IMR-90 (cell line): ENCODE measurements at regions not wholly inside any gene's neighbourhood (a gene's known extent, or its start where the extent isn't known, plus 50 kb on each side); places are given as distances from the start of the nearest gene placed in this dataset.

Source experiments
- ATAC-seq: fragments of 200-7000 bp; cut with Tn5 transposase; 2 replicates; pipeline ENCODE4 v1.9.1; 2020; ENCODE audit warnings: low read depth, mild to moderate bottlenecking, moderate library complexity
- BruUV-seq: library from RNA; stranded (reverse); fragments of 400-500 nt; replicated peaks from 2 replicates; lab custom pipeline; 2021; lab: Mats Ljungman, UMichigan
- CTCF ChIA-PET: fragments of 300-600 bp; formaldehyde crosslinking; extraction: SDS; loops from one replicate; lab custom pipeline; 2021; ENCODE audit warnings: antibody characterized with exemption; lab: Yijun Ruan, JAX
- POLR2A ChIA-PET: fragments of 300-600 bp; sonication (Branson Sonifier 250); formaldehyde crosslinking; loops from one replicate; lab custom pipeline; 2022; ENCODE audit warnings: antibody characterized with exemption; ENCODE audit not compliant: unreplicated experiment; lab: Charles Lee
- DNase-seq: peaks from one replicate; pipeline ENCODE4 v3.0.0; 2013
- H2AFZ ChIP-seq: replicated peaks from 2 replicates; pipeline ENCODE3; 2013; ENCODE audit warnings: low read length, mild to moderate bottlenecking; ENCODE audit not compliant: poor library complexity
- H2AK5ac ChIP-seq: 2 replicates; pipeline ENCODE4 v1.6.1; 2013; ENCODE audit warnings: low read depth, low read length, inconsistent platforms
- H2AK9ac ChIP-seq: replicated peaks from 2 replicates; pipeline ENCODE3; 2013; ENCODE audit warnings: mild to moderate bottlenecking, low read depth, low read length, moderate library complexity; ENCODE audit not compliant: poor library complexity
- H2BK120ac ChIP-seq: 2 replicates; pipeline ENCODE4 v1.6.1; 2013; ENCODE audit warnings: low read depth, low read length, inconsistent platforms
- H2BK15ac ChIP-seq: 3 replicates; pipeline ENCODE4 v1.6.1; 2013; ENCODE audit warnings: low read depth, low read length, inconsistent platforms
- H2BK20ac ChIP-seq: 2 replicates; pipeline ENCODE4 v1.6.1; 2013; ENCODE audit warnings: low read depth, mild to moderate bottlenecking, inconsistent platforms, low read length, moderate library complexity
- H2BK5ac ChIP-seq: 2 replicates; pipeline ENCODE4 v1.6.1; 2013; ENCODE audit warnings: mild to moderate bottlenecking, low read depth, low read length, inconsistent platforms; ENCODE audit not compliant: poor library complexity, severe bottlenecking
- H3K14ac ChIP-seq: replicated peaks from 2 replicates; pipeline ENCODE4 v1.6.1; 2013; ENCODE audit warnings: low read depth, low read length, inconsistent platforms
- H3K18ac ChIP-seq: 2 replicates; pipeline ENCODE4 v1.6.1; 2013; ENCODE audit warnings: low read depth, low read length, control low read depth
- H3K23ac ChIP-seq: 2 replicates; pipeline ENCODE4 v1.6.1; 2013; ENCODE audit warnings: low read depth, low read length, inconsistent platforms
- H3K27ac ChIP-seq: 2 replicates; pipeline ENCODE4 v1.5.1; 2013; ENCODE audit warnings: mild to moderate bottlenecking, control low read depth, low read length; ENCODE audit not compliant: insufficient read depth
- H3K27me3 ChIP-seq: 2 replicates; pipeline ENCODE4 v1.6.1; 2013; ENCODE audit warnings: low read length; ENCODE audit not compliant: control insufficient read depth, insufficient read depth
- H3K36me3 ChIP-seq: 2 replicates; pipeline ENCODE4 v1.6.1; 2013; ENCODE audit warnings: low read length, mixed read lengths; ENCODE audit not compliant: control insufficient read depth, insufficient read depth
- H3K4ac ChIP-seq: 2 replicates; pipeline ENCODE4 v1.6.1; 2013; ENCODE audit warnings: low read depth, low read length, inconsistent platforms
- H3K4me1 ChIP-seq: 2 replicates; pipeline ENCODE4 v1.6.1; 2013; ENCODE audit warnings: low read length, mixed read lengths; ENCODE audit not compliant: control insufficient read depth, insufficient read depth
- H3K4me2 ChIP-seq: 2 replicates; pipeline ENCODE4 v1.6.1; 2013; ENCODE audit warnings: low read depth, mild to moderate bottlenecking, control low read depth, low read length, moderate library complexity
- H3K4me3 ChIP-seq: 2 replicates; pipeline ENCODE4 v1.5.1; 2013; ENCODE audit warnings: low read depth, mild to moderate bottlenecking, control low read depth, low read length, moderate library complexity; ENCODE audit not compliant: insufficient read depth
- H3K56ac ChIP-seq: 2 replicates; pipeline ENCODE4 v1.6.1; 2013; ENCODE audit warnings: low read length, inconsistent platforms; ENCODE audit not compliant: insufficient read depth; ENCODE audit errors: extremely low read depth
- H3K79me1 ChIP-seq, 2 experiments: 2 replicates each; pipeline ENCODE4 v1.6.1; 2013; ENCODE audit warnings: low read length in 2 of 2, inconsistent platforms in 1 of 2, low read depth in 1 of 2
- H3K9ac ChIP-seq: 2 replicates; pipeline ENCODE4 v1.6.1; 2013; ENCODE audit warnings: low read depth, low read length, control low read depth
- H3K9me1 ChIP-seq: 2 replicates; pipeline ENCODE4 v1.6.1; 2013; ENCODE audit warnings: low read length, inconsistent platforms; ENCODE audit not compliant: insufficient read depth
- H3K9me3 ChIP-seq: 2 replicates; pipeline ENCODE4 v1.6.1; 2013; ENCODE audit warnings: low read length; ENCODE audit not compliant: control insufficient read depth, insufficient read depth
- H4K20me1 ChIP-seq: 2 replicates; pipeline ENCODE4 v1.6.1; 2013; ENCODE audit warnings: low read length, inconsistent platforms; ENCODE audit not compliant: insufficient read depth
- H4K5ac ChIP-seq: 2 replicates; pipeline ENCODE4 v1.6.1; 2013; ENCODE audit warnings: mild to moderate bottlenecking, low read depth, low read length, control low read depth
- H4K8ac ChIP-seq, 2 experiments: 2 replicates each; pipeline ENCODE4 v1.6.1; 2013; ENCODE audit warnings: low read depth in 2 of 2, low read length in 2 of 2, control low read depth in 1 of 2, inconsistent platforms in 1 of 2
- H4K91ac ChIP-seq: 2 replicates; pipeline ENCODE4 v1.6.1; 2013; ENCODE audit warnings: low read depth, low read length, inconsistent platforms; ENCODE audit not compliant: insufficient read depth
- BHLHE40 ChIP-seq: fragments of 150-350 bp; IDR thresholded peaks from 2 replicates; pipeline ENCODE4 v1.6.1; 2016; ENCODE audit warnings: mild to moderate bottlenecking, low read depth, low read length
- CEBPB ChIP-seq: IDR thresholded peaks from 2 replicates; pipeline ENCODE4 v1.6.1; 2012; ENCODE audit warnings: low read depth, low read length, improper control_type of control experiment
- CHD1 ChIP-seq: IDR thresholded peaks from 2 replicates; pipeline ENCODE4 v1.6.1; 2012; ENCODE audit warnings: low read depth, low read length, improper control_type of control experiment
- CTCF ChIP-seq: conservative IDR thresholded peaks from 2 replicates; pipeline ENCODE4 v1.5.1; 2012; ENCODE audit warnings: mild to moderate bottlenecking, low read depth, low read length, improper control_type of control experiment
- ELK1 ChIP-seq: fragments of 150-350 bp; IDR thresholded peaks from 2 replicates; pipeline ENCODE4 v1.6.1; 2016; ENCODE audit warnings: low read depth, mild to moderate bottlenecking, low read length, moderate library complexity, borderline replicate concordance
- FOS ChIP-seq: fragments of 150-350 bp; IDR thresholded peaks from 2 replicates; pipeline ENCODE4 v1.6.1; 2016; ENCODE audit warnings: low read depth, low read length
- MAFK ChIP-seq: IDR thresholded peaks from 2 replicates; pipeline ENCODE4 v1.6.1; 2012; ENCODE audit warnings: low read depth, low read length, improper control_type of control experiment
- MAZ ChIP-seq: IDR thresholded peaks from 2 replicates; pipeline ENCODE4 v1.6.1; 2012; ENCODE audit warnings: low read depth, mild to moderate bottlenecking, low read length, improper control_type of control experiment, moderate library complexity, borderline replicate concordance
- MXI1 ChIP-seq: IDR thresholded peaks from 2 replicates; pipeline ENCODE4 v1.6.1; 2012; ENCODE audit warnings: low read depth, mild to moderate bottlenecking, low read length, moderate library complexity, borderline replicate concordance
- NFE2L2 ChIP-seq: fragments of 150-350 bp; IDR thresholded peaks from 2 replicates; pipeline ENCODE4 v1.6.1; 2016; ENCODE audit warnings: low read depth, mild to moderate bottlenecking, low read length
- POLR2A ChIP-seq: IDR thresholded peaks from 2 replicates; pipeline ENCODE4 v1.6.1; 2012; ENCODE audit warnings: mild to moderate bottlenecking, low read depth, low read length
- RAD21 ChIP-seq: IDR thresholded peaks from 2 replicates; pipeline ENCODE4 v1.6.1; 2012; ENCODE audit warnings: low read length, improper control_type of control experiment
- RCOR1 ChIP-seq: IDR thresholded peaks from 2 replicates; pipeline ENCODE4 v1.6.1; 2012; ENCODE audit warnings: mild to moderate bottlenecking, low read length, improper control_type of control experiment; ENCODE audit not compliant: insufficient replicate concordance
- RFX5 ChIP-seq: IDR thresholded peaks from 2 replicates; pipeline ENCODE4 v1.8.0; 2012; ENCODE audit warnings: low read depth, mild to moderate bottlenecking, low read length, moderate library complexity
- SMC3 ChIP-seq: fragments of 150-350 bp; IDR thresholded peaks from 2 replicates; pipeline ENCODE4 v1.6.1; 2016; ENCODE audit warnings: low read depth, mild to moderate bottlenecking, antibody characterized with exemption, low read length, moderate library complexity
- USF2 ChIP-seq: fragments of 150-350 bp; IDR thresholded peaks from 2 replicates; pipeline ENCODE4 v1.6.1; 2017; ENCODE audit warnings: mild to moderate bottlenecking, antibody characterized with exemption, low read length, low read depth
- WGBS, 2 experiments: methylation state at CpG; one replicate each; pipeline versions ENCODE4 v1.1.5 to v1.1.7; 2013; ENCODE audit warnings: missing lambda C conversion rate in 2 of 2; ENCODE audit not compliant: insufficient read length in 1 of 2; ENCODE audit errors: extremely low coverage in 2 of 2; 5-methylcytosine and 5-hydroxymethylcytosine counted together
- dilution Hi-C: fragments of 300-500 bp; cut with HindIII; formaldehyde crosslinking; loops from one replicate; pipeline ENCODE4 v1.14.3; 2018; ENCODE audit warnings: low sequenced_read_pairs; ENCODE audit not compliant: unreplicated experiment
- in situ Hi-C: fragments of 300-500 bp; cut with MboI; formaldehyde crosslinking; loops from 3 replicates; pipeline ENCODE4 v1.14.3; 2019; ENCODE audit warnings: low sequenced_read_pairs, inconsistent platforms, mixed read lengths
- intact Hi-C: fragments of 100-400 bp; cut with micrococcal nuclease; formaldehyde crosslinking; loops from 2 replicates; pipeline ENCODE4 v1.10.0; 2022

GRCh38 chr4:89447543-89447942, 139.9 kb upstream of the GPRIN3 start:
- no peak overlapping the region for H2AFZ ChIP-seq
- H3K4ac ChIP-seq, result no peak overlapping the region
- H4K8ac ChIP-seq, result no peak overlapping the region
- H3K27me3 ChIP-seq, result no peaks in the 10 kb centered on the region
- H3K9me3 ChIP-seq, result peaks cover 3% of the 10 kb centered on the region
- no peak overlapping the region for H2BK15ac ChIP-seq
- intact Hi-C loops (no loop called here), dilution Hi-C loops (no loop called here), in situ Hi-C loops (no loop called here)
- no CpG with 5 or more reads among the region's 1 CpG for WGBS, 2 experiments
- H3K56ac ChIP-seq, result no peak overlapping the region
- no peak overlapping the region for H2AK9ac ChIP-seq
- POLR2A ChIA-PET, result no interaction called here
- no peaks in the 10 kb centered on the region for H3K79me1 ChIP-seq
- no peak for TF ChIP-seq CHD1
- TF ChIP-seq MXI1, result no peak
- no peak for TF ChIP-seq SMC3
- TF ChIP-seq BHLHE40, result no peak
- TF ChIP-seq NFE2L2, result no peak
- no peak for TF ChIP-seq CTCF
- TF ChIP-seq CEBPB, result no peak
- no peak for TF ChIP-seq ELK1
- TF ChIP-seq FOS, result no peak
- TF ChIP-seq RCOR1, result no peak
- TF ChIP-seq RFX5, result no peak
- TF ChIP-seq USF2, result no peak
- TF ChIP-seq POLR2A, result no peak
- TF ChIP-seq MAFK, result no peak
- TF ChIP-seq MAZ, result no peak
- TF ChIP-seq RAD21, result no peak
- no peaks in the 10 kb centered on the region for H4K20me1 ChIP-seq
- H2BK5ac ChIP-seq, result no peak overlapping the region
- H2BK20ac ChIP-seq, result no peak overlapping the region
- H3K9ac ChIP-seq, result no peak overlapping the region
- H3K4me2 ChIP-seq, result no peak overlapping the region
- no peak overlapping the region for H3K27ac ChIP-seq
- no peak overlapping the region for H2BK120ac ChIP-seq
- no peak overlapping the region for H4K91ac ChIP-seq
- ATAC-seq (no peak), DNase-seq (no peak)
- BruUV-seq, result no TSS peak
- H2AK5ac ChIP-seq, result no peak overlapping the region
- H3K14ac ChIP-seq, result no peak overlapping the region
- CTCF ChIA-PET, result no interaction called here
- H3K4me3 ChIP-seq, result no peak overlapping the region
- no peaks in the 10 kb centered on the region for H3K9me1 ChIP-seq
- H3K4me1 ChIP-seq, result no peaks in the 10 kb centered on the region
- no peak overlapping the region for H3K18ac ChIP-seq
- no peak overlapping the region for H3K23ac ChIP-seq
- no peaks in the 10 kb centered on the region for H3K36me3 ChIP-seq
- H4K5ac ChIP-seq, result no peak overlapping the region
